ENCODE measurements at regions not wholly inside any gene's neighbourhood (a gene's known extent, or its start where the extent isn't known, plus 50 kb on each side); places are given as distances from the start of the nearest gene placed in this dataset.

DNA sequence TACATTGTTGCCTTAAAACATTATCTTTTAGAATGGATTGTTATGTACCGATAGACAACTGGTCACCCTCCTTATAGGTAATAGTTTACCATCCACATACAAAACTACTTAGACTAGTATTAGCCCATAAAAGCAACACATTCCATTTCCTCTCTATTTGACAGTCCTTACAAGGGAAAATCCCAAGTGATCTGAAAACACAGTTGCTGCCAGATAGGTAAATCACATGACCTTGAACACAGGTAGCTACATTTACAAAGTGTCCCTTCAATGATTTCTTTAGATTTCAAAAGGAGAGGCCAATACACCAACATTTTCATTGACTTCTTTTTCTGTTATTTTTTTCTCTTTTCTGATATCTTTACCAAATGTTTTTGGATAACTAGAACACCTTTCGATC is 102.9 kb upstream of the SMYD2 start:
- TF ChIP-seq, protein P1, sequence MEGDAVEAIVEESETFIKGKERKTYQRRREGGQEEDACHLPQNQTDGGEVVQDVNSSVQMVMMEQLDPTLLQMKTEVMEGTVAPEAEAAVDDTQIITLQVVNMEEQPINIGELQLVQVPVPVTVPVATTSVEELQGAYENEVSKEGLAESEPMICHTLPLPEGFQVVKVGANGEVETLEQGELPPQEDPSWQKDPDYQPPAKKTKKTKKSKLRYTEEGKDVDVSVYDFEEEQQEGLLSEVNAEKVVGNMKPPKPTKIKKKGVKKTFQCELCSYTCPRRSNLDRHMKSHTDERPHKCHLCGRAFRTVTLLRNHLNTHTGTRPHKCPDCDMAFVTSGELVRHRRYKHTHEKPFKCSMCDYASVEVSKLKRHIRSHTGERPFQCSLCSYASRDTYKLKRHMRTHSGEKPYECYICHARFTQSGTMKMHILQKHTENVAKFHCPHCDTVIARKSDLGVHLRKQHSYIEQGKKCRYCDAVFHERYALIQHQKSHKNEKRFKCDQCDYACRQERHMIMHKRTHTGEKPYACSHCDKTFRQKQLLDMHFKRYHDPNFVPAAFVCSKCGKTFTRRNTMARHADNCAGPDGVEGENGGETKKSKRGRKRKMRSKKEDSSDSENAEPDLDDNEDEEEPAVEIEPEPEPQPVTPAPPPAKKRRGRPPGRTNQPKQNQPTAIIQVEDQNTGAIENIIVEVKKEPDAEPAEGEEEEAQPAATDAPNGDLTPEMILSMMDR (IDR thresholded peaks at IDR 0.05): no peak
- TF ChIP-seq POLR2A (IDR thresholded peaks at IDR 0.05): no peak

Data from sigmoid colon (tissue), 3 donors.